ENCODE measurements at regions not wholly inside any gene's neighbourhood (a gene's known extent, or its start where the extent isn't known, plus 50 kb on each side); places are given as distances from the start of the nearest gene placed in this dataset.

GRCh38 chr2:181128199-181128598, 147.8 kb downstream of the UBE2E3 start:
- Histone ChIP-seq H3K4me1 (no peaks in the 10 kb centered on the region), H3K9me3 (no peaks in the 10 kb centered on the region), H3K27ac (replicated peaks in 1 of 4) (no peak overlapping the region), H3K36me3 (no peaks in the 10 kb centered on the region), H3K4me3 (no peak overlapping the region), H3K27me3 (no peaks in the 10 kb centered on the region)
- intact Hi-C loops (cut with DNase I): no loop called here
- DNase-seq (ENCODE audit: extremely low spot score): no peak
- TF ChIP-seq EP300 (IDR thresholded peaks at IDR 0.05): no peak
- no peak for TF ChIP-seq POLR2A (IDR thresholded peaks at IDR 0.05; ENCODE audit: low read depth)
- TF ChIP-seq POLR2AphosphoS5 (IDR thresholded peaks at IDR 0.05): no peak
- TF ChIP-seq, protein P1, sequence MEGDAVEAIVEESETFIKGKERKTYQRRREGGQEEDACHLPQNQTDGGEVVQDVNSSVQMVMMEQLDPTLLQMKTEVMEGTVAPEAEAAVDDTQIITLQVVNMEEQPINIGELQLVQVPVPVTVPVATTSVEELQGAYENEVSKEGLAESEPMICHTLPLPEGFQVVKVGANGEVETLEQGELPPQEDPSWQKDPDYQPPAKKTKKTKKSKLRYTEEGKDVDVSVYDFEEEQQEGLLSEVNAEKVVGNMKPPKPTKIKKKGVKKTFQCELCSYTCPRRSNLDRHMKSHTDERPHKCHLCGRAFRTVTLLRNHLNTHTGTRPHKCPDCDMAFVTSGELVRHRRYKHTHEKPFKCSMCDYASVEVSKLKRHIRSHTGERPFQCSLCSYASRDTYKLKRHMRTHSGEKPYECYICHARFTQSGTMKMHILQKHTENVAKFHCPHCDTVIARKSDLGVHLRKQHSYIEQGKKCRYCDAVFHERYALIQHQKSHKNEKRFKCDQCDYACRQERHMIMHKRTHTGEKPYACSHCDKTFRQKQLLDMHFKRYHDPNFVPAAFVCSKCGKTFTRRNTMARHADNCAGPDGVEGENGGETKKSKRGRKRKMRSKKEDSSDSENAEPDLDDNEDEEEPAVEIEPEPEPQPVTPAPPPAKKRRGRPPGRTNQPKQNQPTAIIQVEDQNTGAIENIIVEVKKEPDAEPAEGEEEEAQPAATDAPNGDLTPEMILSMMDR (IDR thresholded peaks at IDR 0.05): no peak

GRCh38 chr2:181129364-181130056, 149.1 kb downstream of the UBE2E3 start:
- no peak overlapping the region for H3K27ac ChIP-seq (replicated peaks in 1 of 4)
- WGBS: 87% methylated on average over 4 of the region's 4 CpGs
- no peaks in the 10 kb centered on the region for H3K4me1 ChIP-seq
- no peaks in the 10 kb centered on the region for H3K9me3 ChIP-seq
- H3K4me3 ChIP-seq: no peak overlapping the region
- H3K27me3 ChIP-seq: no peaks in the 10 kb centered on the region
- no peaks in the 10 kb centered on the region for H3K36me3 ChIP-seq
- intact Hi-C loops (cut with DNase I): no loop called here
- no peak for DNase-seq (ENCODE audit: extremely low spot score)
- TF ChIP-seq POLR2AphosphoS5 (IDR thresholded peaks at IDR 0.05): no peak
- TF ChIP-seq EP300 (IDR thresholded peaks at IDR 0.05): no peak
- no peak for TF ChIP-seq POLR2A (IDR thresholded peaks at IDR 0.05; ENCODE audit: low read depth)
- TF ChIP-seq, protein P1 (IDR thresholded peaks at IDR 0.05): no peak

GRCh38 chr2:181130686-181131085, 150.3 kb downstream of the UBE2E3 start:
- 80% methylated on average over 3 of the region's 3 CpGs for WGBS
- intact Hi-C loops (cut with DNase I): no loop called here
- H3K4me3 ChIP-seq: no peak overlapping the region
- no peaks in the 10 kb centered on the region for H3K27me3 ChIP-seq
- no peaks in the 10 kb centered on the region for H3K4me1 ChIP-seq
- DNase-seq (ENCODE audit: extremely low spot score): no peak
- H3K27ac ChIP-seq (replicated peaks in 1 of 4): no peak overlapping the region
- H3K9me3 ChIP-seq: no peaks in the 10 kb centered on the region
- no peaks in the 10 kb centered on the region for H3K36me3 ChIP-seq
- TF ChIP-seq EP300 (IDR thresholded peaks at IDR 0.05) (no peak), POLR2A (IDR thresholded peaks at IDR 0.05; ENCODE audit: low read depth) (no peak), POLR2AphosphoS5 (IDR thresholded peaks at IDR 0.05) (no peak)
- TF ChIP-seq, protein P1 (IDR thresholded peaks at IDR 0.05): no peak

GRCh38 chr2:181131584-181131983, 151.2 kb downstream of the UBE2E3 start:
- Histone ChIP-seq H3K36me3 (no peaks in the 10 kb centered on the region), H3K4me3 (no peak overlapping the region), H3K27me3 (no peaks in the 10 kb centered on the region), H3K4me1 (no peaks in the 10 kb centered on the region), H3K27ac (replicated peaks in 1 of 4) (no peak overlapping the region), H3K9me3 (no peaks in the 10 kb centered on the region)
- 80% methylated on average over 2 of the region's 2 CpGs for WGBS
- TF ChIP-seq EP300 (IDR thresholded peaks at IDR 0.05) (no peak), POLR2A (IDR thresholded peaks at IDR 0.05; ENCODE audit: low read depth) (no peak), POLR2AphosphoS5 (IDR thresholded peaks at IDR 0.05) (no peak)
- TF ChIP-seq, protein P1 (IDR thresholded peaks at IDR 0.05): no peak
- no peak for DNase-seq (ENCODE audit: extremely low spot score)
- intact Hi-C loops (cut with DNase I): no loop called here

DNA sequence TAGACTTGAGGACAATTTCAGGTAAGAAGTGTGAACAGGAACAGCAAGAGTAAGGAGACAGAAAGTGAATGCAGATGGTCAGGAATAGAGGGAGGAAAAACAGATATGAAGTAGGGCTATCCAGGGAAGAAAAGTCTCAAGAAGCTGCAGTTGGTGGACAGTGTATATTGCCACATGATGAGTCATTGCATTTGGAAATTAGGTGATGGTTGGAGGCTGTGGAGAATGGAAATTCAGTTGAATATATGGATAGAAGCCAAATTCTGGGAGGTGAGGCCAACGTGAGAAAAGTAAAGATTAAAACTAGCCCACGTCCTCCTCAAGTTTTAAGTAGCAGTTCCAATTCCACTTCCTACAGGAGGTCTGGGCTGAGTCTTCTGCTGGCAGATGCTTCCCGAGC, 158.4 kb downstream of the UBE2E3 start:
- no peak overlapping the region for H3K27ac ChIP-seq (replicated peaks in 1 of 4)
- no peak for DNase-seq (ENCODE audit: extremely low spot score)
- H3K9me3 ChIP-seq: no peaks in the 10 kb centered on the region
- TF ChIP-seq POLR2AphosphoS5 (IDR thresholded peaks at IDR 0.05) (no peak), POLR2A (IDR thresholded peaks at IDR 0.05; ENCODE audit: low read depth) (no peak), EP300 (IDR thresholded peaks at IDR 0.05) (no peak)
- TF ChIP-seq, protein P1 (IDR thresholded peaks at IDR 0.05): no peak
- WGBS: 58% methylated on average over 3 of the region's 3 CpGs
- no peak overlapping the region for H3K4me3 ChIP-seq
- no peaks in the 10 kb centered on the region for H3K36me3 ChIP-seq
- no peaks in the 10 kb centered on the region for H3K27me3 ChIP-seq
- intact Hi-C loops (cut with DNase I): no loop called here
- H3K4me1 ChIP-seq: peaks cover 0 to 9% (median 7%) of the 10 kb centered on the region in 4 donors

Data from esophagus muscularis mucosa (tissue), 4 donors.